Ramos (cell line): ENCODE measurements at regions not wholly inside any gene's neighbourhood (a gene's known extent, or its start where the extent isn't known, plus 50 kb on each side); places are given as distances from the start of the nearest gene placed in this dataset.

ENCODE experiments used
- in situ Hi-C: fragments of 300-500 bp; cut with MboI; formaldehyde crosslinking; loops from one replicate; pipeline ENCODE4 v1.14.3; 2022; ENCODE audit warnings: low sequenced_read_pairs; ENCODE audit not compliant: unreplicated experiment

GRCh38 chr5:61933787-61934626, 372.0 kb upstream of the KIF2A start:
- in situ Hi-C loops = no loop called here

- in situ Hi-C loops = no loop called here
These were observed 364.4 kb upstream of the KIF2A start for GRCh38 chr5:61941637-61942036.

- in situ Hi-C loops = no loop called here
These were observed 363.4 kb upstream of the KIF2A start for GRCh38 chr5:61942462-61943049.

- in situ Hi-C loops = no loop called here
These were observed 362.3 kb upstream of the KIF2A start for GRCh38 chr5:61943713-61944112.

- in situ Hi-C loops = no loop called here
These were observed 357.9 kb upstream of the KIF2A start for GRCh38 chr5:61948151-61948550.

- in situ Hi-C loops = no loop called here
These were observed 356.8 kb upstream of the KIF2A start for GRCh38 chr5:61949054-61949678.

GRCh38 chr5:61949679-61950435, 356.1 kb upstream of the KIF2A start:
- in situ Hi-C loops = no loop called here

GRCh38 chr5:61951295-61951694, 354.7 kb upstream of the KIF2A start:
- in situ Hi-C loops = no loop called here

GRCh38 chr5:61953913-61954312, 352.1 kb upstream of the KIF2A start:
- in situ Hi-C loops = no loop called here

GRCh38 chr5:61964201-61964600, 341.8 kb upstream of the KIF2A start:
- in situ Hi-C loops = no loop called here

- in situ Hi-C loops = no loop called here
These were observed 340.9 kb upstream of the KIF2A start for GRCh38 chr5:61965069-61965468.

GRCh38 chr5:61965490-61965889, 340.5 kb upstream of the KIF2A start:
- in situ Hi-C loops = no loop called here

- in situ Hi-C loops = no loop called here
These were observed 339.6 kb upstream of the KIF2A start for GRCh38 chr5:61966296-61966955.

- in situ Hi-C loops = no loop called here
These were observed 339.0 kb upstream of the KIF2A start for GRCh38 chr5:61966997-61967396.

GRCh38 chr5:61967681-61968080, 338.3 kb upstream of the KIF2A start:
- in situ Hi-C loops = no loop called here

- in situ Hi-C loops = no loop called here
These were observed 336.7 kb upstream of the KIF2A start for GRCh38 chr5:61969347-61969746.

- in situ Hi-C loops = no loop called here
These were observed 336.3 kb upstream of the KIF2A start for GRCh38 chr5:61969755-61970154.

- in situ Hi-C loops = no loop called here
These were observed 335.8 kb upstream of the KIF2A start for GRCh38 chr5:61970218-61970617.

GRCh38 chr5:61974680-61975079, 331.3 kb upstream of the KIF2A start:
- in situ Hi-C loops = no loop called here

GRCh38 chr5:61981886-61982285, 324.1 kb upstream of the KIF2A start:
- in situ Hi-C loops = no loop called here
